RWPE2 (cell line): ENCODE measurements at regions not wholly inside any gene's neighbourhood (a gene's known extent, or its start where the extent isn't known, plus 50 kb on each side); places are given as distances from the start of the nearest gene placed in this dataset.
"Not testable (repeated sequence)": the region's sequence is repeated elsewhere in the genome, so short reads cannot be mapped to it uniquely, and the experiment has no call there.

Experiments
- ATAC-seq: fragments of 200-7000 bp; cut with Tn5 transposase; 3 replicates; pipeline ENCODE4 v1.9.1; 2021; ENCODE audit warnings: low read depth
- DNase-seq: peaks from one replicate; pipeline ENCODE4 v3.0.0-alpha.2; 2020; ENCODE audit warnings: low spot score
- H3K27ac ChIP-seq: fragments of 450-650 bp; 2 replicates; pipeline ENCODE4 v1.5.1; 2017; ENCODE audit warnings: mild to moderate bottlenecking; ENCODE audit not compliant: poor library complexity, severe bottlenecking
- H3K27me3 ChIP-seq: fragments of 250-450 bp; sonication (Bioruptor Pico); 2 replicates; pipeline ENCODE4 v1.5.1; 2021; ENCODE audit warnings: mild to moderate bottlenecking, moderate library complexity; ENCODE audit not compliant: insufficient read depth, poor library complexity, severe bottlenecking
- H3K36me3 ChIP-seq: fragments of 250-450 bp; sonication (Bioruptor Pico); 2 replicates; pipeline ENCODE4 v1.5.1; 2020; ENCODE audit warnings: low read depth, mild to moderate bottlenecking, moderate library complexity
- H3K4me1 ChIP-seq: fragments of 250-450 bp; sonication (Bioruptor Pico); 2 replicates; pipeline ENCODE4 v1.5.1; 2021; ENCODE audit warnings: mild to moderate bottlenecking, moderate library complexity; ENCODE audit not compliant: insufficient read depth, poor library complexity, severe bottlenecking
- H3K4me3 ChIP-seq: fragments of 250-450 bp; sonication (Bioruptor Pico); 2 replicates; pipeline ENCODE4 v1.5.1; 2021; ENCODE audit warnings: mild to moderate bottlenecking, moderate library complexity; ENCODE audit not compliant: severe bottlenecking
- H3K9me3 ChIP-seq: fragments of 250-450 bp; sonication (Bioruptor Pico); 2 replicates; pipeline ENCODE4 v1.5.1; 2021; ENCODE audit warnings: mild to moderate bottlenecking, moderate library complexity; ENCODE audit not compliant: severe bottlenecking
- CTCF ChIP-seq: fragments of 450-650 bp; IDR thresholded peaks from one replicate; pipeline ENCODE4 v1.5.1; 2017; ENCODE audit warnings: mild to moderate bottlenecking, moderate library complexity; ENCODE audit not compliant: poor library complexity, severe bottlenecking

- no peak for TF ChIP-seq CTCF
- H3K27me3 ChIP-seq, result no peaks in the 10 kb centered on the region
- ATAC-seq, result no peak; the same call in 2 of the 3 replicates
- H3K4me1 ChIP-seq, result no peaks in the 10 kb centered on the region
- no peak for DNase-seq
- no peaks in the 10 kb centered on the region for H3K36me3 ChIP-seq
- H3K9me3 ChIP-seq, result no peaks in the 10 kb centered on the region
- H3K27ac ChIP-seq, result no peak overlapping the region
- no peak overlapping the region for H3K4me3 ChIP-seq
These were observed 1103.2 kb upstream of the ALCAM start for GRCh38 chr3:104263477-104263876.

GRCh38 chr3:104266219-104266618 is 1100.5 kb upstream of the ALCAM start:
- ATAC-seq, H3K27me3 ChIP-seq, H3K4me3 ChIP-seq, H3K36me3 ChIP-seq, H3K4me1 ChIP-seq, H3K27ac ChIP-seq, H3K9me3 ChIP-seq, DNase-seq: not testable (repeated sequence)

- Histone ChIP-seq H3K36me3 (no peaks in the 10 kb centered on the region), H3K9me3 (peaks cover 2% of the 10 kb centered on the region), H3K4me1 (no peaks in the 10 kb centered on the region), H3K4me3 (no peak overlapping the region), H3K27me3 (no peaks in the 10 kb centered on the region), H3K27ac (no peak overlapping the region)
- no peak for TF ChIP-seq CTCF
- no peak for ATAC-seq
- no peak for DNase-seq
These were observed 1096.9 kb upstream of the ALCAM start for GRCh38 chr3:104269771-104270170.

GRCh38 chr3:104273046-104273649 is 1093.6 kb upstream of the ALCAM start:
- no peak for ATAC-seq

GRCh38 chr3:104275199-104275598 is 1091.5 kb upstream of the ALCAM start:
- ATAC-seq (no peak), DNase-seq (no peak)
- TF ChIP-seq CTCF, result no peak
- H3K4me3 ChIP-seq, result no peak overlapping the region
- H3K4me1 ChIP-seq, result no peaks in the 10 kb centered on the region
- peaks cover 12% of the 10 kb centered on the region for H3K9me3 ChIP-seq
- no peaks in the 10 kb centered on the region for H3K27me3 ChIP-seq
- H3K36me3 ChIP-seq, result no peaks in the 10 kb centered on the region
- H3K27ac ChIP-seq, result no peak overlapping the region

More at GRCh38 chr3:104273046-104273649, 1093.6 kb upstream of the ALCAM start:
- Histone ChIP-seq H3K4me3 (no peak overlapping the region), H3K9me3 (peaks cover 12% of the 10 kb centered on the region), H3K4me1 (no peaks in the 10 kb centered on the region), H3K27me3 (no peaks in the 10 kb centered on the region), H3K27ac (no peak overlapping the region), H3K36me3 (no peaks in the 10 kb centered on the region)
- peak; percentile 70 for TF ChIP-seq CTCF
- DNase-seq, result no peak
